ENCODE measurements at regions not wholly inside any gene's neighbourhood (a gene's known extent, or its start where the extent isn't known, plus 50 kb on each side); places are given as distances from the start of the nearest gene placed in this dataset.
A peak's percentile ranks its signal among the peaks of the same experiment; 100 is the strongest.

DNA sequence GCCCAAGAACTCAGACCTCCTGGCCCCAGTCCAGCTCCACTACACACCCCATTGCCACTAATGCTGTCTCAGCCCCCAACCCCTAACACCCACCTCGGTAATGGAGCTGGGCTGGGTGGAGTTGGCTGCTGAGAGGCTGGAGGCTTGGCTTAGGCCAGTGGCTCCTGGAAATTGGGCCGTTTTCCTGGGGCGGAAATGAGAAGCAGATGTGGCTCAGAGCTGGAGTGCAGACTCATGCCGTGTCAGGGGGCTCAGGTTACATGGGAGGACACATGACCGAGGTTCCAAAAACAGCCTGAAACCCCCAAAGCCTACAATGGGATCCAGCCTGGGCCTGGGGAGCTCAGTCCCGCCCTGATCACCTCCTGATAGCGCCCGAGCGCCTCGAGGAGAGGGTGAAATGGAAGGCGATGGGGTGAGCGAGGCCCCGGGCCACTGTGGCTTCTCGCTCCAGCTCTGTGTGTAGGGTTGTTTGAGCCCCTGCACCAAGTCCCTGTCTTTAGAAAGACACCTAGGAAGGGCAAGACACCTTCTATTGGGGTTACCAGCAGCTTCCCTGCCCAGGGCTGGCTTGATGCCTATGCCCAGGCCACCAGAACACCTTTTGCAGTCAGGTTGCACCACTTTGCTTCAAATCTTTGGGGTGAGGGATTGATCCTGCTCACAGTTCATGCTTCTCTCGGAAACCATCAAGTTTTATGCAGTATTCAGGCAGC, 175.7 kb upstream of the HAAO start:
- ATAC-seq (peak; percentile 93), DNase-seq (ENCODE audit: low spot score) (peak; percentile 87)
- intact Hi-C loops (cut with DNase I), result no loop called here

GRCh38 chr2:42965910-42966309, 173.5 kb upstream of the HAAO start:
- DNase-seq (ENCODE audit: low spot score), result no peak
- intact Hi-C loops (cut with DNase I), result no loop called here
- ATAC-seq, result no peak

DNA sequence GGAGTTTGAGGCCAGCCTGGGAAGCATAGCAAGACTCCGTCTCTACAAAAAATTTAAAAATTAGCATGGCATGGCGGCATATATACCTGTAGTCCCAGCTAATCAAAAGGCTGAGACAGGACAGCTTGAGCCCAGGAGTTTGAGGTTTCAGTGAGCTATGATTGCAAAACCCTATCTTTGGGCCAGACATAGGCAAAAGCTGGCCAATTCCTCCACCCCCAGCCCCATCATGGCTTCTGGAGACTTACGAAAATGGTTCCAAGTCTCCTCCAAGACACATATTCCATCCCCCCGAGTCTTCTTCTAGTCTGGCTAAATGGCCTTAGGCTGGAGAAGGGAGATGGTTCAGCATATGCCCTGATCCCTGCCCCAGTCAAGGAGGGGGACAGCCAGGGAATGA, 172.8 kb upstream of the HAAO start:
- ATAC-seq (no peak), DNase-seq (ENCODE audit: low spot score) (no peak)
- intact Hi-C loops (cut with DNase I), result no loop called here

DNA sequence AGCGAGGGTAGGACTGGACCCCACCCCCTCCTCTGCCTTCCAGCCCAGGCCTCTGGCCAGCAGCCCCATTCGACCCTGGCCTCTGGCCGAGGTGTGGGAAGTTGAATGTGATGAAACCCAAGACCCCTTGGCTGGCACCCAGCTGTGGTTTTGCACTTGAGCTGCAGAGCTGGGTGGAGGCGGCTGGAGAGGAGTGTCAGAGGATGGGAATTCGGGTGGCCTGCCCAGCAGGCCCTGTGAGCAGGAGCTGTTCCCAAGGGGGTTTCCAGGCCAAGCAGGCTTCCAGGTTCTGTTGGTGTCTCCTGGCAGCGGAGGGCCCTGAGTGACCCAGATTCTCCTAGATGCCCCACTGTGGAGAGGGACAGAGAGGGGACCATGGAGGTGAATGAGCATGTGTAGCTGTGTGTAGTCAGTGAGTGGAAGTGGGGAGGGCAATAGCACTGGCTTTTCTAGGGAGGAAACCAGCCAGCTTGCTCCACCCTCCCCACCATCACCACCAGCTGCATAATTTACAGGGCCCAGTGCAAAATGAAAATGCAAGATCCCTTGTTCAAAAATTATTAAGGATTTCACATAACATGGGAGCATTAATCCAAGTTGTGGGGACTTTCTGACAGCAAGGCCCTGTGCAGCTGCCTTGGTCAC, 172.2 kb upstream of the HAAO start:
- ATAC-seq (no peak), DNase-seq (ENCODE audit: low spot score) (peak; percentile 86)
- intact Hi-C loops (cut with DNase I), result no loop called here

DNA sequence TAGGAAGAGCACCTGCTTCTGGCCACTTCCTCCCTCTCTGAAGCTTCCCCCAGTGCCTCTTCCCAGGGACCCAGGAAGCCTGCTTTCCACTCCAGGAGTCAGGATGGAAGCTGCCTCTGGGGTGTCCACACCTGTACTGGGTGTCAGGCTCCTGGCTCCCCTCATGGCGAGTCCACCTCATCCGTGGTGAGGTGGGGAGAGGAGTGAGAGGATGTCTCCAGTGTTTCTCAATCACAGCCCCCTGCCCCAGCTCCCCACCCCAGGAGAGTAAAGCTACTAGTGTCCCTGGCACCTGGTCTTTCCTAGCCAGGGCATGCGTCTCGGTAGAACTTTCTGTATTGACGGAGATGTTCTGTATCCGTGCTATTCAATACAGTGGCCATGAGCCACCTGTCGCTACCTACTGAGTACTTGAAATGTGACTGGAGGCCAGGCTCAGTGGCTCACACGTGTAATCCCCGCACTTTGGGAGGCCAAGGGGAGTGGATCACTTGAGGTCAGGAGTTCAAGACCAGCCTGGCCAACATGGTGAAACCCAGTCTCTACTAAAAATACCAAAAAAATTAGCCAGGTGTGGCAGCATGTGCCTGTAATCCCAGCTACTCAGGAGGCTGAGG, 171.2 kb upstream of the HAAO start:
- ATAC-seq (no peak), DNase-seq (ENCODE audit: low spot score) (no peak)
- intact Hi-C loops (cut with DNase I), result no loop called here

DNA sequence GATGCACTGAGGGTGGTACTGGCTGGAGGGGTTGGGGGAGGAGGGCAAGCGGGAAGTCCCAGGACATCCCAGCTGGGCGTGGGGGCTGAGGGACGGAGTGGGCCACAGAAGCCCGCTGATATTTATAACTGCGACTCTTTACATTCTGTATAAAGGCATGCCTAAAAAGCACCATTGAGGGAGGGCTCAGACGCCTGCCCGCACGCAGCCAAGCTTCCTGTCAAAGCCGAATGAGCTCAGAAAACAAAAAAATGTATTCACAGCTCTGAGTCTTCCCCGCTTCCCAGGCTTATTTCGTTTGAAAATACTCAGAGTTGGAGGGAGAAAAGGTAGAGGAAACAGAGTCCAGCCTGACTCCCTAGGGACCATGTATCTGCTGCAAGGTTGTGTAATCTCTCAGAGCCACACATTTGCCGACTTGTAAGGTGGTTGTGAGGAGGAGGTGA, 170.1 kb upstream of the HAAO start:
- ATAC-seq (no peak), DNase-seq (ENCODE audit: low spot score) (no peak)
- intact Hi-C loops (cut with DNase I), result no loop called here

GRCh38 chr2:42961961-42962360, 169.6 kb upstream of the HAAO start:
- DNase-seq (ENCODE audit: low spot score), result no peak
- ATAC-seq, result no peak
- intact Hi-C loops (cut with DNase I), result no loop called here

DNA sequence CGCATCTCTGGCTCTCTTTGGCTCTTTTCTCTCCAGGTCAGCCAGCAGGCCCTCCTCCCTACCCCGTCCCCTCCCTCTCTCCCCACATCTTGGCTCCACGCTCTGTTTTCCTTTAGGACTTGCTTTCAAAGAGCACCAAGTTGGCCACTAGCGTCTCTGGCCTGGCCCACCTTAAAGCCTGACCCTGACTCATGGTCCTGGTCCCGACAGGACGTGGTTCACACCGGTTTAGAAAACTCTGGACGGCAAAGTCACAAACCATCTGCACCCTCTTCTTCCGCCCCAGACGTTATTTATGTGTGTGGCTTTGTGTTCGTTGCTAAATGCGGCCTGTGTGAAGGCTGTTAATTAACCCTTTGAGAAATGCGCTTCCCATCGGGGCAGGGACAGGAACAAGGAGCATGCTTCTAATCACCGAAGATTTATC, 169.0 kb upstream of the HAAO start:
- DNase-seq (ENCODE audit: low spot score) (peak; percentile 84), ATAC-seq (peak; percentile 69)
- intact Hi-C loops (cut with DNase I), result no loop called here

DNA sequence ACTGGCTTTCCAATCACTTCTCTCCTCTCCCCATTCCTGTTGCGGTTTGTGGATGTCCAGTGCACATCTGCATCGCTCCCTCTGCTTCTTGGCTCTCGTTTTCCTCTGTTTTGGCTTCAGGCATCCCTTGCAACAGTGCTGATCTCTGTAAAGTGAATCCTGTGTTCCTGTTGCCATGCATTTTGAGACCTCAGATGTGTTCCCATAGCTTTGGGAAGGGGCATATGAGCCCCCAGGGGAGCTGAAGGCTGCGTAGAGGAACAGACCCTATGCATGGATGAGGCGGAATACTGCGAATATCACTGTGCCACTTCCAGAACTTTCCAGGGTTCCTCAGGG, 168.4 kb upstream of the HAAO start:
- no peak for DNase-seq (ENCODE audit: low spot score)
- intact Hi-C loops (cut with DNase I), result no loop called here

DNA sequence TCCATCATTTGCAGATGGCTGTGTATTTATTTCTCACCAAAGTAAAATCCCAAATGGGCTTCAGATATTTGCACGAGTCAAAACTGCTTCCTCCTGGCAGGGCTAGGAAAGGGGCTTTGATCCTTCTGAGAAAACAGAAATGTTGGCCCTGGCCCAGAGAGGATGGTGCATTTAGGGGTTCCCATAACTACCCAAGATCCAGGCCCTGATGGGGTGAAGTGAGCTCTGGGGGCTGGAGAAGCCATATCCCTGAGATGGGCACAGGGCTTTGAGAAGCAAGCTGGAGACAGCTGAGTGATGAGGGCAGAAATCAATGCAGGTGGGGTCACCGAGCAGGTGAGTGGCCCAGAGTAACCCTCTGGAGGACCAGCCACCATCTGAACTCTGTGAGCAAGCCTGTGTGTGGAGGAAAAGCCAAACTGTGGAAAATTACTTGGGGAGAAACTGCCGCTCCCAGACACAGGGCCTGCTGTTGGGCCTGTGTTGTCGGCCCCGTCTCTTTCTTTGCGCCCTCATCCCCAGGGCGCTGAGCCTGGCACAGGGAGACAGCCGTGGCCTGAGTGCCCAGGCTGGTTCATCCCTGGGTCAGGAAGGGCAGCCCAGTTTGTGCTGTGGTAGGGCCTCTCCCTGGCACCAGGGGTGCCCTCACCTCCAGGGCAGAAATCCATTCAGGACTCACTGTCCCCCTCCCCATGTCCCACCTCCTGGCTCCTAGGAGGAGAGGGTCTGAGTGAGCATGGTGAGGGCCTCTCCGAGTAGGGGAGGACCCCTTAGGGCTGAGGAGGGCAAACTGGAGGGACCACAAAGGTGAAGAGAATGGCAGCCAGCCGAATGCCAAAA, 167.8 kb upstream of the HAAO start:
- intact Hi-C loops (cut with DNase I), result no loop called here
- no peak for DNase-seq (ENCODE audit: low spot score)
- ATAC-seq, result peak; percentile 6

More for the DNA sequence above, 168.4 kb upstream of the HAAO start:
- peak; percentile 20 for ATAC-seq

GRCh38 chr2:42959234-42960001, 167.0 kb upstream of the HAAO start:
- intact Hi-C loops (cut with DNase I), result loop anchor here (10.0 kb wide), 1 partner anchor 525 kb away; no protein-coding TSS in a partner anchor
- DNase-seq (ENCODE audit: low spot score) (peak; percentile 78), ATAC-seq (peak; percentile 88)

GRCh38 chr2:42958741-42959233, 166.4 kb upstream of the HAAO start:
- DNase-seq (ENCODE audit: low spot score) (no peak), ATAC-seq (no peak)
- intact Hi-C loops (cut with DNase I), result loop anchor here (10.0 kb wide), 1 partner anchor 526 kb away; no protein-coding TSS in a partner anchor

- no peak for ATAC-seq
- intact Hi-C loops (cut with DNase I), result loop anchor here (10.0 kb wide), 1 partner anchor 527 kb away; no protein-coding TSS in a partner anchor
- no peak for DNase-seq (ENCODE audit: low spot score)
Measured at GRCh38 chr2:42957861-42958301, 165.5 kb upstream of the HAAO start.

DNA sequence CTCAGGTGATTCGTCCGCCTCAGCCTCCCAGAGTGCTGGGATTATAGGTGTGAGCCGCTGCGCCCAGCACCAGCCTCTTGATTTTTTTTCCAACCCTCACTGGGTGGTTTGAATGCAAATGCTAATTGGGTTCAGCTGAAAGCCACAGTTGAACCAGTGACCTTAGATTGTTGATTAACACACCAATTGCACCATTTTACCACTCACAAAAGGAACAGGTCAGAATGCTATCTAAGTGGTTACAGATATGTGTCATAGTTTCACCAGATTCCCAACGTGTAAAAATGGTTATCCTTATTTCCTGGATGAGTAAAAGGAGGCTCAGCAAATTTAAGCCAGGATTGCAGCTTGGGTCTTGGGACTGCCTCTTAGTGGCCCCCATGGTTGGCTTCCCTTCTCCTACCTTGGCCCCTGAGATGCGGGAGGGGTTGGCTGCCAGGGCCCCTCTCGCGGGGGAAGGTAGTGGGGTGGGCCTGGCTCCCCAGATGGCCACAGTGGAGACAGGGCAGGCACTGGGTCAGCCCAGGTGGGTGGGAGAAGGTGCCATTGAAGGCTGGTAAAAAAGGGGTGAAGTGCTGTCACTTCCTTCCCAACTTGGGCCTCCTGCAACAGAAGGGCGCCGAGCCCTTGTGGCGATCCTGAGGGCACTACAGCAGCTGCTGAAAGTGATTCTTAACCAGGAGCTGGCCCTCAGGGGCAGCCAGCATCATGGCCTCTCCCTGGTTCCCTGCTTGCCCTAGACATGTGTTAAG, 164.9 kb upstream of the HAAO start:
- DNase-seq (ENCODE audit: low spot score) (no peak), ATAC-seq (no peak)
- intact Hi-C loops (cut with DNase I), result loop anchor here (10.0 kb wide), 1 partner anchor 528 kb away; no protein-coding TSS in a partner anchor

DNA sequence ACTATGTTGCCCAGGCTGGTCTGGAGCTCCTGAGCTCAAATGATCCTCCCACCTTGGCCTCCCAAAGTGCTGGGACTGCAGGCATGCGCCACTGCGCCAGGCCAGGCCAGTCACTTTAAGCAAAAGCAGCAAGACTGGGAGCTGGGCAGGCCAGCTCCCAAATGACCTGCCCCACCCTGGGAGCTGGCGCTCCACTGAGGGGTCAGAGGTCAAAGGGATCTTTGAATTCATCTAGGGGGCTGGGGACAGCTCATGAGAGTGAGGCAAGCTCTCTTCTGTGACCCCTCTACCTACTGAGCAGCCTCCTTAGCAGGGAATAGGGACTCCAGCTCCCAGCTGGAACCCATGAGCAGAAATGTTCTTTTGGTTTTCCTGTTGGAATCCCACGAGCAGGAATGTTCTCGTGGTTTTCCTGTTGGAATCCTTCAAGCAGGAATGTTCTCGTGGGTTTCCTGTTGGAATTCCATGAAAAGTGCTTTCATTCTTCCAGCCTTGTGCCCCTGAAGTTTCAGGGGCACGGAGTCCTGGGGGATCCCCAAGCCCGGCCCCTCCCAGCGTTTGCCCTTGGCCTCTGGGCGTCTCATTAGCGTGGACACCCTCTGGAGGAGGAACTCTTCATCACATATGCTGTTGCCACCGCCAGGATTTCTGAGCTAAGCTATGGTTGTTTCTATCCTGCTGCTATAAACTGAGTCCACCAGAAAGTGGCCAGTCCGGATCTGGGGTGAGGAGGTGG, 162.0 kb upstream of the HAAO start:
- DNase-seq (ENCODE audit: low spot score), result no peak
- ATAC-seq, result peak; percentile 2
- intact Hi-C loops (cut with DNase I), result loop anchor here (10.0 kb wide), 1 partner anchor 530 kb away; no protein-coding TSS in a partner anchor

- ATAC-seq (no peak), DNase-seq (ENCODE audit: low spot score) (no peak)
- intact Hi-C loops (cut with DNase I), result loop anchor here (10.0 kb wide), 1 partner anchor 532 kb away; no protein-coding TSS in a partner anchor
Measured at GRCh38 chr2:42953216-42953615, 160.8 kb upstream of the HAAO start.
